NCI-H2107 treated with DMSO at 0.1 percent for 48 hours (cell line): ENCODE measurements at regions not wholly inside any gene's neighbourhood (a gene's known extent, or its start where the extent isn't known, plus 50 kb on each side); places are given as distances from the start of the nearest gene placed in this dataset.
"Not testable (repeated sequence)": the region's sequence is repeated elsewhere in the genome, so short reads cannot be mapped to it uniquely, and the experiment has no call there.

Experiments
- DNase-seq: peaks from one replicate; lab custom pipeline; 2025; ENCODE audit not compliant: unreplicated experiment; lab: John Stamatoyannopoulos, UW

- DNase-seq = no peak
Measured at GRCh38 chr5:57067597-57067924, 106.3 kb upstream of the GPBP1 start.

- DNase-seq = no peak
Measured at GRCh38 chr5:57069115-57069835, 104.6 kb upstream of the GPBP1 start.

- DNase-seq = no peak
Measured at GRCh38 chr5:57072218-57072892, 101.5 kb upstream of the GPBP1 start.

GRCh38 chr5:57082441-57083067, 91.3 kb upstream of the GPBP1 start:
- DNase-seq = no peak

GRCh38 chr5:57085306-57086081, 88.4 kb upstream of the GPBP1 start:
- no peak for DNase-seq

GRCh38 chr5:57087947-57088346, 85.9 kb upstream of the GPBP1 start:
- not testable (repeated sequence) for DNase-seq

GRCh38 chr5:57094753-57095683, 78.8 kb upstream of the GPBP1 start:
- no peak for DNase-seq

GRCh38 chr5:57097526-57097925, 76.3 kb upstream of the GPBP1 start:
- no peak for DNase-seq

GRCh38 chr5:57102189-57102904, 71.5 kb upstream of the GPBP1 start:
- no peak for DNase-seq

- no peak for DNase-seq
Measured at GRCh38 chr5:57102905-57103255, 71.0 kb upstream of the GPBP1 start.

- DNase-seq = no peak
Measured at GRCh38 chr5:57103317-57103907, 70.4 kb upstream of the GPBP1 start.

- no peak for DNase-seq
Measured at GRCh38 chr5:57106661-57107060, 67.2 kb upstream of the GPBP1 start.

- DNase-seq = no peak
Measured at GRCh38 chr5:57111993-57112392, 61.9 kb upstream of the GPBP1 start.

GRCh38 chr5:57113481-57113880, 60.4 kb upstream of the GPBP1 start:
- DNase-seq = no peak

- no peak for DNase-seq
Measured at GRCh38 chr5:57117596-57117995, 56.3 kb upstream of the GPBP1 start.

- no peak for DNase-seq
Measured at GRCh38 chr5:57119031-57119430, 54.8 kb upstream of the GPBP1 start.

GRCh38 chr5:57124014-57124413, 49.8 kb upstream of the GPBP1 start:
- DNase-seq = no peak
